Mucosa of rectum (tissue), 2 donors: ENCODE measurements at regions not wholly inside any gene's neighbourhood (a gene's known extent, or its start where the extent isn't known, plus 50 kb on each side); places are given as distances from the start of the nearest gene placed in this dataset.
"Not testable (repeated sequence)": the region's sequence is repeated elsewhere in the genome, so short reads cannot be mapped to it uniquely, and the experiment has no call there.

ENCODE experiments used
- H3K27ac ChIP-seq, 2 donors: one replicate each; pipeline ENCODE4 v1.7.0; 2013; ENCODE audit warnings: inconsistent platforms in 2 of 2, low read depth in 2 of 2, low read length in 2 of 2
- H3K27me3 ChIP-seq, 2 donors: one replicate each; pipeline ENCODE4 v1.7.0; 2013; ENCODE audit warnings: low read length in 2 of 2; ENCODE audit not compliant: control insufficient read depth in 2 of 2, insufficient read depth in 2 of 2
- H3K36me3 ChIP-seq, 2 donors: one replicate each; pipeline ENCODE4 v1.7.0; 2013; ENCODE audit warnings: low read length in 2 of 2; ENCODE audit not compliant: control insufficient read depth in 2 of 2, insufficient read depth in 2 of 2
- H3K4me1 ChIP-seq, 2 donors: one replicate each; pipeline ENCODE4 v1.7.0; 2013; ENCODE audit warnings: low read length in 2 of 2, mild to moderate bottlenecking in 1 of 2; ENCODE audit not compliant: control insufficient read depth in 2 of 2, insufficient read depth in 2 of 2
- H3K4me3 ChIP-seq, 2 donors: one replicate each; pipeline ENCODE4 v1.7.0; 2013; ENCODE audit warnings: low read length in 2 of 2
- H3K9ac ChIP-seq, 2 donors: one replicate each; pipeline ENCODE4 v1.7.0; 2013; ENCODE audit warnings: low read length in 2 of 2, low read depth in 1 of 2, mild to moderate bottlenecking in 1 of 2
- H3K9me3 ChIP-seq, 2 donors: one replicate each; pipeline ENCODE4 v1.7.0; 2013; ENCODE audit warnings: low read length in 2 of 2; ENCODE audit not compliant: control insufficient read depth in 2 of 2
- donor health status: healthy.
- donor health status: Normal muscosa, but diverticular disease.

DNA sequence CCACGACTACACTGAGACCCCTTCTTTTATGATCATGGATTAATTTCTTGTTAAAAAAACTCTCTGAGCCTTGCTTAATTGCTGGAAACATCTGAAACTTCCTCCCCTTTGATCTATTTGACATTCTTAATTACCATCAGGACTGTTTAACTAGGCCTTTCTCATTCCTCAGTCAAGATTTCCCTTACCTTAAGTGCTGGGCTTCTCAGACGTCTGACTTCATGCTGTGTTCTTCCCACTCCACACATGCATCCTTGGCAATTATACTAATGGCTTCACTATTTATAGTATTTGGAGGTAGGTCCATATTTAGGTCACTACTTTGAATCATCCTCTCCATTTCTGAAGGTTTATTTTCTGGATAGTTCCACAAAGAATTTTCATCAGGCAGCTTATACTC lies 341.3 kb upstream of the TMPRSS15 start:
- H3K9ac ChIP-seq: no peak overlapping the region
- no peak overlapping the region for H3K4me3 ChIP-seq
- no peaks in the 10 kb centered on the region for H3K27me3 ChIP-seq
- H3K9me3 ChIP-seq: no peaks in the 10 kb centered on the region
- H3K27ac ChIP-seq: no peak overlapping the region
- no peaks in the 10 kb centered on the region for H3K36me3 ChIP-seq
- H3K4me1 ChIP-seq: no peaks in the 10 kb centered on the region

DNA sequence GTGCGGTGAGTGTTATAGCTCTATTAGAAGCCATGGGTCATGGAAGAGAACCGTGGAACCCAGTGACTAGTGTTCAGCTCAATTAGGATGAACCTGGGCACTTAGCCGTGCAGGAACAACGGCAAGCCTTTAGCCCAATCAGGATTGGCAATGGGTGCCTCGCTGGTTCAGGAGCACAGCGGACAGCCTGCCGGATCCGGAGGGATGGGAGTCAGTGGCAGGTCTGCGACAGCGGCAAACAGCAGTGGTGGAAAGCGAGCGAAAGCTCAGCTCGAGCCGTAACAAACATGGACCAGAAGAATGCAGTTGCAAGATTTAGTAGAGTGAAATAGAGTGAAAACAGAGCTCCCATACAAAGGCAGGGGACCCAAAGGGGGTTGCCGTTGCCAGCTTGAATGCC lies 349.3 kb upstream of the TMPRSS15 start:
- H3K9me3 ChIP-seq, H3K27ac ChIP-seq, H3K4me1 ChIP-seq, H3K9ac ChIP-seq, H3K4me3 ChIP-seq, H3K27me3 ChIP-seq, H3K36me3 ChIP-seq: not testable (repeated sequence)

DNA sequence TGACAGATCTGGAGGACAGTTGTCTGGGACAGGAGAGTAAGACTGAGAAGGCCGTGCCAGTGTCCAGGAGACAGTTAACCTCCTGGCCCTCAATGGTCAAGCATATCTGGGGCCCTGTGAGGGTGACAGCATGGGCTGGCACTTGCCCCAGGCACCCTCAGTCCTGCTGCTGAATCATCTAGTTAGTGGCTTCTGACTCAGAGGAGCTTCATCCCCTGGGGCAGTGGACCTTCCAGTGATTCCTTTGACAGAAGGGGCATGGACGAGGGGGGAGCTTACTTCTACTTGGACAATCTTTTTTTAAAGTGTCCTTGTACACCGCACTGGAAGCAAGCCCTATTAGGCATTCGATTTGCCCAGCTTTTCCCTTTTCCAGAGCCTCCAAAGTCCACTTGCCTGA lies 352.7 kb upstream of the TMPRSS15 start:
- H3K27me3 ChIP-seq, H3K4me3 ChIP-seq, H3K4me1 ChIP-seq, H3K9me3 ChIP-seq, H3K9ac ChIP-seq, H3K36me3 ChIP-seq, H3K27ac ChIP-seq: not testable (repeated sequence)

DNA sequence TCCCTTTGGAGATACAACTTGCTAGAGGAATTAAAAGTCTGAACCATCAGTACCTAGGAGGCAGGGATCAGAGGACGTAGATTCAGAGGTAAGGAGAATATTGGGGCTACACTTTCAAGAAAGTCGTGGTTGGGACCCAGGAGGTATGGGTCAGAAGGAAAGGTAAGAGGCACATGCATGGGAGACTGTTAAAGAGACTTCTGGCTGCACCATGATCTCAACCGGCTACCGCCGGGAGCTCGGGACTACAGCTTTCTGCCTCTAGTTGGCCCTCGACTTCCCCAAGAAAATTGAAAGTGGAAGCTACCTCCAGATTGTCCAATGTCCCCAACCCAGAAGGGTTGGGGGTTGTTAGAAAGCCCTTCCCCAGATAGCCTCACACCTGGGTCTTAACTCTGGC lies 355.7 kb upstream of the TMPRSS15 start:
- H3K36me3 ChIP-seq: no peaks in the 10 kb centered on the region
- no peak overlapping the region for H3K9ac ChIP-seq
- no peaks in the 10 kb centered on the region for H3K4me1 ChIP-seq
- no peaks in the 10 kb centered on the region for H3K27me3 ChIP-seq
- H3K27ac ChIP-seq: no peak overlapping the region
- H3K4me3 ChIP-seq: no peak overlapping the region
- H3K9me3 ChIP-seq: no peaks in the 10 kb centered on the region

DNA sequence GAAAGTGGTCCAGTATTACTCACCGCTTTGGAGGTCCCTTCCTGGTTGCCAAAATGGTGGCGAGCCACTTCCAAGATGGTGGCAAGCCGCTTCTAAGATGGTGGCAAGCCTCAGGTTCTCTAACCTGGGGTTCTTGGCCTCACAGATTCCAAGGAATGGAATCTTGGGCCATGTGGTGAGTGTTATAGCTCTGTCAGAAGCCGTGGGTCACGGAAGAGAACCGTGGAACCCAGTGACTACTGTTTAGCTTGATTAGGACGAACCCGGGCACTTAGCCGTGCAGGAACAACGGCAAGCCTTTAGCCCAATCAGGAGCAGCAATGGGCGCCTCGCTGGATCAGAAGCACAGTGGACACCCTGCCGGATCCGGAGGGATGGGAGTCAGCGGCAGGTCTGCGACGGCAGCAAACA lies 356.2 kb upstream of the TMPRSS15 start:
- Histone ChIP-seq H3K4me3 (no peak overlapping the region), H3K4me1 (no peaks in the 10 kb centered on the region), H3K36me3 (no peaks in the 10 kb centered on the region), H3K27ac (no peak overlapping the region), H3K27me3 (no peaks in the 10 kb centered on the region), H3K9ac (no peak overlapping the region), H3K9me3 (no peaks in the 10 kb centered on the region)

DNA sequence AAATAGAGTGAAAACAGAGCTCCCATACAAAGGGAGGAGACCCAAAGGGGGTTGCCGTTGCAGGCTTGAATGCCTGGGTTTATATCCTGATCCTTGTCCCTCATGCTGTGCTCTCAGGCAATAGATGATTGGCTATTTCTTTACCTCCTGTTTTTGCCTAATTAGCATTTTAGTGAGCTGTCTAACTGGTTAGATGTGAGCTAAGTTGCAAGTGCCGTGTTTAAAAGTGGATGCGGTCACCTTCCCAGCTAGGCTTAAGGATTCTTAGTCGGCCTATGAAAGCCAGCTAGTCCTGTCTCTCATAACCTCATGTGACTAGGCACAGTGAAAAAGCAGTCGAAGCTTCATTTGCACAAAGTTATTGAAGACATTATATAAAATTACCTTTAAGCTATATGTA lies 356.7 kb upstream of the TMPRSS15 start:
- no peak overlapping the region for H3K27ac ChIP-seq
- no peak overlapping the region for H3K4me3 ChIP-seq
- no peak overlapping the region for H3K9ac ChIP-seq
- no peaks in the 10 kb centered on the region for H3K36me3 ChIP-seq
- H3K27me3 ChIP-seq: no peaks in the 10 kb centered on the region
- H3K9me3 ChIP-seq: no peaks in the 10 kb centered on the region
- H3K4me1 ChIP-seq: no peaks in the 10 kb centered on the region

DNA sequence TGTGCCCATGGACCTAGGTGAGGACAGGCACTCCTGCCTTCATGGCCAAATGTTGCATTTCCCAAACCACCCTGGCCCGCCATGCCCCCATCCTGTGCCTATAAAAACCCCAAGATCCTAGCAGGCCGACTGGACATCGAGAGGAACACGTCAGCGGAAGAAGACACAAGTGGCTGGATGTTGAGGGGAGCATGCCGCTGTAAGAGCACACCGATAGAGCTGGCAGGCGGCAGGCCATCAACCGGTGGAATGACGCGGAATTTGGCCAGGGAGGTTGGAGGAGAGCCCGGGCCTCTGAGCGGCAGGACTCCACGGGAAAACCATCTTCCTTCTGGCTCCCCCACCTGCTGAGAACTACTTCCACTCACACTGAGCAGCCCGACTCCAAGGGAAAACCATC lies 361.1 kb upstream of the TMPRSS15 start:
- no peak overlapping the region for H3K27ac ChIP-seq

DNA sequence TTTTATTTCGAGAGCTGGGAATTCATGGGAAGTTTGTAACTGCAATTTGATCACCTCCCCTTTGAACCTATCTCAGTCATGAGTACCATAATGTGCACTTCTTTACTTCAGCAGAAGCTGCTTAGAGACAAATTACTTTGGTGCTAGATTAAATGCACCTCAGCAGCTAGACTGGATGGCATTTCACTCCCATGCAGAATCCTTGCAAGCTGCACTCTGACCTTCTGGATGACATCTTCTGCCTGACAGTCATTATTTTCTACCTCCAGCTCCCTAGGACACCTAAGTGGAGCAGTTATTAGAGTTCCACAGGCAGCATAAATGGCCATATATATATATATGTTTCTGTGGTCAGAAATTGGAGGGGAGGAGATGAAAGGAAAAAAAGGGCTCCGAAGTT lies 366.0 kb upstream of the TMPRSS15 start:
- Histone ChIP-seq H3K9me3 (peaks cover 0 to 2% of the 10 kb centered on the region in 2 donors), H3K4me1 (no peaks in the 10 kb centered on the region), H3K27ac (no peak overlapping the region), H3K27me3 (no peaks in the 10 kb centered on the region), H3K36me3 (no peaks in the 10 kb centered on the region), H3K9ac (no peak overlapping the region), H3K4me3 (no peak overlapping the region)

More for the DNA sequence above, 361.1 kb upstream of the TMPRSS15 start:
- Histone ChIP-seq H3K4me3 (no peak overlapping the region), H3K4me1 (no peaks in the 10 kb centered on the region), H3K27me3 (no peaks in the 10 kb centered on the region), H3K36me3 (no peaks in the 10 kb centered on the region), H3K9ac (no peak overlapping the region), H3K9me3 (no peaks in the 10 kb centered on the region)

DNA sequence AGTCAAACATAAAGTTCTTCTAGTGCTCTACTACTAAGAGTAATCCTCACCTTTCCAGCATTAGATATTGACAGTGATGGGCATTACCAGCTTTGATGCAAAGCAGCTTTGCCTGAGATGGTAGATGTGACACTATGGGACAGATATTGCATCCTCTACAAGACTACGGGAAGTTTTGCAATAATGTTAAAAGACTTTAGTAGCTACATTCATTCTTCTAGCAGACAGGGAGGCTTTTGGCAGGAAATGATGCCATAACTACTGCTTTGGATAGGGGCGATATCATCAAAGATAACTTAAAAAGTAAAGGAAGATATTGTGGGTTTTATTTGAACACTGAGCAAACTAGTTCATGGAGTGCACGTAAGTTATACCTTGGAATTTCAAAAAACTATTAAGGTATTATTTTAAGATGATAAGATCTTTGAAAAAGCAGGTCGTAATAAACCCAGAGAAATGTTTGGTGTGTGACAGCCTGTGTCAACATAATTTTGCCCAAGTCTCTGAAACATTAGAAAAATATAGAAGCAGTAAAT lies 368.3 kb upstream of the TMPRSS15 start:
- Histone ChIP-seq H3K36me3 (no peaks in the 10 kb centered on the region), H3K4me1 (no peaks in the 10 kb centered on the region), H3K9me3 (peaks cover 0 to 2% of the 10 kb centered on the region in 2 donors), H3K4me3 (no peak overlapping the region), H3K27me3 (no peaks in the 10 kb centered on the region), H3K27ac (no peak overlapping the region), H3K9ac (no peak overlapping the region)

DNA sequence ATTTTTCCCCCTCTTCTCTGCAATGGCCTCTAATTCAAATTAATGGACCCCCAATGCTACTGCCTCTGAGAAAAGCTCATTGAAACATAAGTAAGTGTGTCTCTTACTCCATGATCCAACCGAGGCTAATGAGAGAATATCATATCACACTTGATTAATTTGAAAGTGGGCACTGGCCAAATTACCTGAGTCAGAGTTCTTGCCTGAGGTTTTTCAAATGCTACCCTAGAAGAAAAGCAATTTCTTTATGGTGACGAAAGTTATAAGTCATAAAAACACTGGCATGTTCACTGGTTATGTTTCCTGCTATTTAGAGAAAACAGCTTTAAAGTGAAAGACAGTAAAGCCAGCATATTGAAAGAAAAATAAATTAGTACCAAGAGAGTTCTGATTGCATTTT lies 368.8 kb upstream of the TMPRSS15 start:
- Histone ChIP-seq H3K4me3 (no peak overlapping the region), H3K27me3 (no peaks in the 10 kb centered on the region), H3K27ac (no peak overlapping the region), H3K4me1 (no peaks in the 10 kb centered on the region), H3K9me3 (peaks cover 0 to 2% of the 10 kb centered on the region in 2 donors), H3K36me3 (no peaks in the 10 kb centered on the region), H3K9ac (no peak overlapping the region)

DNA sequence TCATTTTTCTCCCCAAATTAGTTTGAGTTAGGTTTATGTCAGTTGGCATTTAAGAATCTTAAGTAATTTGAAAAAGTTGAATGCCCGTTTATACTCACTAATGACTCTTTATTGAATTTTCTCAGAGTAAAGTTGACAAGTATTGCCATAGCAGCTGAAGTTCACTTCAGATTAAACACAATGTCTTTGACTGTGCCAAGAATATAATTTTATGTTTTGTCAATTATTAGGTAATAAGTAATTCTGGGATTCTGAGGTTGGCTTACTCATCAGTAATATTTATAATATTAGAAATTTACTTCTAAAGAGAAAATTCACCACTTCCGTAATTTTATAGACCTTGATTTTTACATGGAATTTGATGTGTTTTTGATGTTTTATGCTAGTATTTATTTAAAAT lies 369.3 kb upstream of the TMPRSS15 start:
- no peaks in the 10 kb centered on the region for H3K27me3 ChIP-seq
- no peak overlapping the region for H3K27ac ChIP-seq
- no peaks in the 10 kb centered on the region for H3K36me3 ChIP-seq
- H3K4me1 ChIP-seq: no peaks in the 10 kb centered on the region
- peaks cover 0 to 2% of the 10 kb centered on the region in 2 donors for H3K9me3 ChIP-seq
- H3K4me3 ChIP-seq: no peak overlapping the region
- no peak overlapping the region for H3K9ac ChIP-seq
